Globus pallidus (tissue), 1 donor: ENCODE measurements at regions not wholly inside any gene's neighbourhood (a gene's known extent, or its start where the extent isn't known, plus 50 kb on each side); places are given as distances from the start of the nearest gene placed in this dataset.
"Not testable (repeated sequence)": the region's sequence is repeated elsewhere in the genome, so short reads cannot be mapped to it uniquely, and the experiment has no call there.

Source experiments
- DNase-seq: peaks from one replicate; pipeline ENCODE4 v3.0.0-alpha.2; 2015; ENCODE audit warnings: low spot score

DNA sequence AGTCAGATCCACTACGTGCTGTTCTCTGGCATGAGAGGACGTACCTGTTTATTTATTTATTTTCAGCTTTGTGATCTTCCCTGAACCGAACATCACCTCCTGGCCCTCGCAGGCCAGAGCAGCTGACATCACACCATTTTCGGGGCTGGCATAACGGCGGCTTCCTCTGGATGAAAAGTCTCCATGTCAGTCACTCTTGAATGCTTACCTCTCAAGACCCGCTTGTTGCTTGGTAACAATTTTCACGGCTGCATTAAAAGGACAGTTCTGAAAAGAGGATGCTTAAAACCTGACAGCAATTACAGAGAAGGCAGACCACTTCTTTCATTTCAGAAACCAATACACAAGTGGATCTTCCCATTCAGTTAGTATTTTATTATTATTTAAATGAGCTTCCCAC is 159.8 kb upstream of the CDH4 start:
- no peak for DNase-seq

DNA sequence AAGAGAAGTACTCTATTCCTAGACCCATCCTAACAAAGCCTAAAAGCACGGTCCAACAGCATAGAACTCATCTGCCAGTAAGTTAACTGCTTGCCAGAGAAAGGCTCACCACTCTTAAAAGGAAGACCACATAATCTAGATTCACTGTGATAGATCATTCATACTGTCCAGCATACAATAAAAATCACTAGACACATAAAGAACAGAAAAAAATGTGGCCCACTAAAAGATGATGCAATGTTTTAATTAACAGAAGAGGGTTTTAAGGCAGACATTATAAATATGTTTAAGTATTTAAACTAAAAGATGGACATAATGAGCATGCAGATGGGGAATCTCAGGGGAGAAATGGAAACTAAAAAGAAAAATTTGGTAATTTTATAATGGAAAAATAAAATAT is 157.5 kb upstream of the CDH4 start:
- no peak for DNase-seq

DNA sequence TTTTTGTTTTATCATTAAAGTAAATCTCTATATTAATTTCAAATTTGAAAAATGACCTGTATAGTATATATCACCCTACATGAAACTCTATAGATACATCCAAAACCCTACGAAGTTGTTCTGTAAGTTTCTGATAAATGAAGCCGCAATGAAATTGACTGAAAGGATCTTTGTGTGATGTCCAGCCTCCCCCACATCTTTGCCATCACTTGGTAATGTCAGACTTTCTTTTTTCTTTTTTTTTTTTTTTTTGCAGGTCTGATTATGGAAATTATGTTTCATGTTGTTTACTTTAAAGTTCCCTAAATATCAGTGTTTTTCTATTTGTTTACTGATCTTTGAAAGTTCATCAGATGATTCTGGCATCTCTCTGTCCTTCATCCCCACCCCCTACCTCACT is 155.6 kb upstream of the CDH4 start:
- no peak for DNase-seq

DNA sequence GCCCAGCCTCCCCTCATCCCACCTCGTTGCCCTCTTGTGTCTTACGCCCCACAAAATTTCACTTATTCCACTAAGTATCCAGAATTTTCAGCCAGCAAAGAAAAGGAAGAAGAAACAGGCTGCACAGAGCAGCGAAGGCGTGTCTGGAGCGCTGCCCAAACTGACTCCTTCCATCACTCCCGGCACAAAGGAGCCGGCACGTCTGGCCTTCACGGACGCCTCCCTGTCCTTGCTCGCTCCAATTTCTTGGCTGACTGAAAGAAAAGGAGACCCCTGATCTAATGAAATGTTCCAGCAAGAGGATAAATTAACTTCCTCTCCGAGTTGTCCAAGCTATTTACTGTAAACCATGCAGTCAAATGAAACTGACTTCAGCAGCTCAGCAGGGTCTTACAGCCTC is 152.3 kb upstream of the CDH4 start:
- no peak for DNase-seq

DNA sequence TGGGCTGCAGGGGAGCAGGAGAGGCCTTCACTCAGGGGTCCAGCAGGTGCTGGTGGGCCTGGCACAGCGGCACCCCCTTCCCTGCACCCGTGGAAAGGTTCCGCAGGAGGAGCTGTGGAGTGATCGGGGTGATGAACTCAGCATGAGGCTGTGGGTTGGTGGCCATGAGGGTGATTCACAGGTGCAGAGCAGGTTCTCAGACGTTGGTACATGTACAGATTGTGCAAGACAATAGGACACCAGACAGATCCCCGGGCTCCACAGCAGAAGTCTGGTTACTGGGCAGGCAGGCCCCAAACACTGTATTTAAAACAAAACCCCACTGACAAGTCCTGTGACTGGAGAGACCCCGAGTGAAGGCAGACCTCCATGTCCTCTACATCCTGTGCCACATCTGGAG is 151.6 kb upstream of the CDH4 start:
- no peak for DNase-seq

DNA sequence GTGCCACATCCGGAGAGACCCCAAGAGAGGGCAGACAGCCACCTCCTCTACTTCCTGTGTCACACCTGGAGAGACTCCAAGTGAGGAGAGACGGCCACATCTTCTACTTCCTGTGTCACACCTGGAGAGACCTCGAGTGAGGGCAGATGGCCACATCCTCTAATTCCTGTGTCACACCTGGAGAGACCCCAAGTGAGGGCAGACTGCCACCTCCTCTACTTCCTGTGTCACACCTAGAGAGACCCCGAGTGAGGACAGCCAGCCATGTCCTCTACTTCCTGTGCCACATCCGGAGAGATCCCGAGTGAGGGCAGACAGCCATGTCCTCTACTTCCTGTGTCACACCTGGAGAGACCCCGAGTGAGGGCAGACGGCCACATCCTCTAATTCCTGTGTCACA is 150.7 kb upstream of the CDH4 start:
- not testable (repeated sequence) for DNase-seq

DNA sequence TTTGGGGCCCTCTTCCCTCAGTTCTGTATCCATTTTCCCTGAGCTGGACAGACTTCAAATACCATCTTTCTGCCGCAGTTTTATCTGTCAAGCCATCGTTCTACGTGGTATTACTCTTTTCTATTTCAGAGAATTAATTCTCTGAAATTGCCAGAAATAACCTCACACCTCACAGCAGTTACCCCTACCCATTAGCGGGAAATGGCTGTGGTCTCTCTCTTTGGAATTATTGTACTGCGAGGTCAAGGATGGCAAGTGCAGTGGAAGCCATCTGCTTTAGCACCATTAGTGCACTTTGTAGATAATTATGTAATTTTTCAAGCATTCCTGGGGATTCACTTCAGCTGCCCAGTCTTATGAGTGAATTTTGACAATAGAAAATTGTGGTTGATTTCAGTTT is 147.8 kb upstream of the CDH4 start:
- DNase-seq, result no peak

DNA sequence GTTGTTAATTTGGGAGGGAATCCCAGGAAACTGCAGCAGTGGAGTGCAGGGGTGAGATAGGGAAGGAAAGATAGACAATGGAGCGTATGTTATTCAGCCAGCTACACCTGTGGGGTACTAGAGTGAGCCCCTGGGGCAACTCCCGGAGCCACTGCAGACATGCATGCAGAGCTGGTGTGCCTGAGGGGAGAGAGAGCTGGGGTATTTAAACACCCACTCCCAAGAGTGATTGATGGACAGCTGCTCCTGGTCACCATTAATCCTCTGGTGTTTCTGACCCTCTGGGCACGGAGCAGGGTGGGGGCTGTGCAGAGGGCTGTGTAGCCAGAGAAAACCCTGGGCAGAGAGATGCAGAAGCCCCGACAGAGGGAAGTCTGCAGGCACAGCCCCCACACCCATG is 146.7 kb upstream of the CDH4 start:
- no peak for DNase-seq

DNA sequence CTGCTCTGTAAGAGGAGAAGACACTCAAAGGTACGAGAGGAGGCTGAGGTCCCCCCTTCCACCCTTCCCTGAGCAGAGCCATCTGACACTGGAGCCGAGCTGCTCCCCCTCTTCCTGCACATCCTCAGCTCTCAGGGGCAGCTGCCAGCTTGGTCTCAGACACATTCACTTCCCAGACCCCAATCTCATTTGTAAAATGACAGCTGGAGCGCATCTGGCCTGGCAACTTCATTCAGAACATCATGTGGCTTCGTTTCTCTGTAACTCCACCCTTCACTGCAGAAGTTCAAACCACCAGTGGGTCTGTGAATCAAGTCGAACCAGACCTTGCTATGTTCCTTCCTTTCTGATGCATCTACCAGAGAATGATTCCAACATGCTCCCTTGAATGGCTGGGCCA is 145.6 kb upstream of the CDH4 start:
- no peak for DNase-seq

DNA sequence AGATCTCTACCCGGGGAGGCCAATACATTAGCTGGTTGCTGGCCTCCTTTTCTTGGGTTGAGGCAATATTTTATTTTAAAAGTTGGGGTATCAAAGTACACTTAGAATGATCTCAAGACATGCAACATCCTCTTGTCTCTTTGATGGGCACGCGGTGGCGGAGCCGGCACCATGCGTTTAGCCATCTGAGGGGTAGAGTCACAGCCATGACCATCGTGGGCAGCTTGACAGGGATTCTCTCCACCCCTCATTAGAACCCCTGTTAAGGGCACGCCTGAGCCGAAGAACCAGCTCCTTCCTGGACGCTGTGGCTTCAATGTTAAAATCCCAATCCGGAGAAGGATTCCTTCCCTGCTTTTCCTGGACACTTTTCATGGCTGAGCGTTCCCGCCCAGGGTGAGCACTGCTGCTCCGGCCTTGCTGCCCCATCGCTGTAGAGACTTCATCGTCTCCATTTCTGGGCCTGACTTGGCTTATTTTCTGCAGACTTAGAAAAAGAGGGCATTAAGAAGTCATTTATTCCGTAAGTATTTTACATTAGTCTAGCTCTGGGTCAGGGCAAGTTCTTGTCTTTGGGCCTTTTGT is 142.7 kb upstream of the CDH4 start:
- no peak for DNase-seq

DNA sequence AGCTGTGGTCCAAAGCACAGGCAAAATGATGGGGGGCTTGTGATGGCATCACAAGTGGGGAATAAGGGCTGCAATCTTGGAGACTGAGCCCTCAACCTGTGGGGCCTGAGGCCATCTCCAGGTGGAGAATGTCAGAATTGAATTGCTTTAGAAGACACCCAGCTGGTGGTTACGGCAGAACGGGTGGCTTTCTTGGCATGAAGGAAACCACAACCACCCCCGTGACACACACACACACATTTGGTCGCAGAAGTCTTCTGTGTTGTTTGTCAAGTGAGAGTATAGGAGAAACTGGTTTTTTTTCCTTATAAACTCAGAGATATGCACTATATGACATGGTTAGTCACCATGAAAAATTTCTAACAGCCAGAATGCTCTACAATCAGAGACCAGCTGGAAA is 139.5 kb upstream of the CDH4 start:
- no peak for DNase-seq

DNA sequence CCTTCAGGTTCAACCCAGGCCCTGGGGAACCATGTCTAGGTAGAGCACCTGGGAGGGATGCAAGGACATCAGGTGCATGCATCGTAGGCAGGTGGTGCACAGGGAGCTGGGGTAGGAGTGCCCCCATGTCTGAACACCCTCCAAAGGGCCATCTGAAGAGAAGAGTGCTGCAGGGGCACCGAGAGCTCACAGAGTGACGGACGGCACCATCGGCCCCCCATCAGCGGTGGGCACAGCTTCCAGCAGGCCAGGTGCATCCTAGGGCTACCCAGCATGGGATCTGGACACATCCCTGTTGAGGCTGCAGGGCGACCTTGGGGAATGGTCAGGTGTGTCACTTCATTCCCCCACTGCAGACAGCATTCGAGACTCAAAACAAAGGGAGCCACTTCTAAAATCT is 138.3 kb upstream of the CDH4 start:
- DNase-seq, result no peak

DNA sequence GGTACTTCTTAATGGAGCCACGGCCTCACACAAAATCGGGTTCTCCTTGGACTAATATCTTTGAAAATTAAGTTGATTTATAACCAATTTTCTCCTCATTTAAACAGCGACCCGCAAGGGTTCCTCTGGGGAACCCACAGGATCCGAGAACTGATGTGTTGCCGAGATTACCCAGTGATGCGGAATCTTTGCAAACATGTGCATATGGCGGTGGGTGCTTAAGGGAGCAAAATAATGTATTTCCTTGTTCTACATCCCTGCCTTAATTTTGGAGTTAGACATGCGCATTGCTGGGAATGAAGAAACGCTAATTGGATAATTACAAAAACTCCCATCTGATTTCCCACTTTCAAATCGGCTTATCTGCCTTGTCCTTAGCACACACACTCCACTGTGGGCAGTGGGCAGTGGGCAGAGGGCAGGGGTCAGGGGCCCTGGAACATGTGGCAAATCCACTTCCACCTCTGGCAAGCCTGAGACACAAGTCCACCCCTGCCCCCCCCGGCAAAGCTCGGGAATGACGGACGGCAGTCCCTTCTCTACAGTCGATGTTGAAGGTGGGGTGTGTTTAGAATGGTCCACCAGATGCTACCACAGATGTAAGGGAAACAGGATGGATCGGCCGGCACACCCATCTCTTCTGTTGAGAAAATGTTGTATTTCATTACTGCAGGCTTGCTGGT is 137.4 kb upstream of the CDH4 start:
- no peak for DNase-seq

DNA sequence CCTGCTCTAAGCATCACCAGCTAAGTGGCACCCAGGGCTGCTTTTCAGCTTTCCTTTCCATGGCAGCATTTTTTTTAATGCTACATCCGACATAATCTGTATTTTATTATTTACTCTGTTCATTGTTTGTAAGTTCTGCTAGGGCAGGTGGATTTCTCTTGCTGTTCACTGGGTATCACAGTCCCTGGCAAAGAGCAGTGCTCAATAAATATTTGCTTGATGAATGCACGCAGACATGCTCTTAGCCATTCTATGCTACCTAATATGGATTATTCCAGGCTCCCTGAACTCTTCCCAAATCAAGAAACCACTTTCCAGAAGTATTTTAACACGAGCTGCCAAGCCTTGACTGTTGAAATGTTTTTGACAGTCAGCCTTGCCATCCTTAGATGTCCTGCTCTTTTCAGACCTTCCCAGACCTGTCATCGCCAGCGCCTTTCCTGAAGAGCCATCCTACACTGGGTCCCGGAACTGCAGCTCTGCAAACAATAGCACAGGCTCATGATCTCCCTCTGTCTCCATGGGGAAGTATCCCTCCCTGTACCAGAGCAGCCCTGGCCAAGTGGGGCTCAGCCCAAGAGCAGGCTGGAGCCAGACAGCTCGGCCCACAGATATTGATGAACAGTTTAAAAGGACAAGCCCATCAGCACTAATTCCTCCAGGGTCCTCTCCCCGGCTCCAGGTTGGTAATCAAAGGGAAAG is 136.5 kb upstream of the CDH4 start:
- peak; percentile 7 for DNase-seq

DNA sequence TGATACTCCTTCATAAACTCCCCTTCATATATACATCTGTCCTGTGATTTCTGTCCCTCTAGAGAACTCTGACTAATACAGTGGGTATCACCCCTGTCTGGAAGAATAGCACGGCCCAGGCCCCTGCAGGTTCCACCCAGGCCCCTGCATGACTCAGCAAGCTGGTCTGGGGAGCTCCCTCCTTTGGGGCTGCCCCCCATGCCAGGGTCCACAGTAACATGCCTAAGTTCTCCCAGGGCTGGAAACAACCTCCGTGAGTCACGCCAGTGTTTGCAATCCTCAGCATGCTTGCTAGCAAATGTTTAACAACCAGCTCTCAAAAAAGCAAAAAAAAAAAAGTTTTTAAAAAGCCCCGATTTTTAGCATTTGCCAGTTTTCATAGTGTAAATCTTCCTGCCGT is 134.3 kb upstream of the CDH4 start:
- no peak for DNase-seq

DNA sequence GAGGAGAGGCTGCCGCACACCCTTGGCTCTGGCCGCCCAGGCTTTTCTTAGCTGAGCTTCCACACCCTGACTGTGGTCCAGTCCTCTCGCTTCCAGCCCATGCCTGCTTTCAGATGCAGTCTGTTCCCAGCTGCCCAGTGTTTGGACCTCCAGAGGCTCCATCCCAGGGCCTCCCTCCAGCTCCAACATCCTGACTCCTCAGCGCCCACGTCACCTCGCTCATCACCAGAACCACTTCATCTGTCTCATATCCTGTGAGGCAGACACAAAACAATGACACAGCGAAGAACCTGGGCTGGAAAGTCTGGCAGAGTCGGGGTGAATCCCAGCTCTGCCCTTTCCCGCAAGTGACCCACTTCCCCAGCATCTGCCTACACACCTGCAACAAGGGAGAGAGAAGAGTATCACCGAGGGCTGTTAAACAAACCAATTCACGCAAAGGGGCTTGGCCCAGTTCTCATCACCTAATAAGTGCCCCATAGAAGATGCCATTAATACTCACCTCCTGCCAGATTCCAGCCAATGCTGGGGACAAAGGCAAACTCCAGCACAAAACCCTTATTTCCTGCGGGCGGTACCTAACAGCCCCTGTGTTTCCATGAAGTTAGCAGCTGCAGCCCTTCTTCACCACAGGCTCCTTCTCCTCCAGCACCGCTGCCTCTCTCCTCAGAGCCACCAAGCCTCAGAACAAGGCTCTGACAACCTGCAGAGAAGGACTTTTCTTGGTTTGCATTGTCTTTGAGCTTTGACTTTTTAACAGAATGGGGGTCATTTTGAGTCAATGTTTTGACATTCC is 133.4 kb upstream of the CDH4 start:
- no peak for DNase-seq

DNA sequence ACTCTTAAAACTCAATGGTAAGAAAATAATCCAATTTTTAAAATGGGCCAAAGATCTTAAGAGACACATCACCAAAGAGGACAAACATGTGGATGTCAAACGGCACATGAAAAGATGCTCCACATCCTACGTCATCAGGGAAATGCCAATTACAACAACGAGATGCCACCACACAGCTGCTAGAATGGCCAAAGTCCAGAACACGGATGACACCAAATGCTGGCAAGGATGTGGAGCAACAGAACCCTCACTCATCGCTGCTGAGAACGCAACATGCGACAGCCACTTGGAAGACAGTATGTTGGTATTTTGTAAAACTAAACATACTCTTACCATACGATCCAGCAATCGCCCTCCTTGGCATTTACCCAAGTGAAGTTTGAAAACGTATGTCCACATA is 132.8 kb upstream of the CDH4 start:
- no peak for DNase-seq

DNA sequence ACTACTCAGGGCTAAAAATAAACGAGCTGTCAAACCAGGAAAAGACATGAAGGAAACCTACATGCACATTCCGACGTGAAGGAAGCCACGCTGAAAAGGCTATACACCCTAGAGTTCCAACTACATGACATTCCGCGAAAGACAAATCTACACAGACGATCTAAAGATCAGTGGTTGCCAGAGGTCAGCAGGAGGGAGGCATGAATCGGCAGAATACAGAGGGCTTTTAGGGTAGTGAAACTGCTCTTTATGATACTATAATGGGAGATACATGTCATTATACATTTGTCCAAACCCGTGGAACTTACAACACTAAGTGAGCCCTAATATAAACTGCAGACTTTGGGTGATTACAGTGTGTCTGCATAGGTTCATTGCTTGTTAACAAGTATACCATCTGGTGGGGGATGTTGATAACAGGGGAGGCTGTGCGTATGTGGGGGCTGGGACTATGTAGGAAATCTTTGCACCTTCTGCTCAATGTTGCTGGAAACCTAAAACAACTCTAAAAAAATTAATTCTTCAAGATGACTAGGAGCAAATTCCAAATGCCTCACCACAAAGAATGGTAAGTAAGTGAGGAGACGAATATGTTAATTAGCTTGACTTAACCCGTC is 132.2 kb upstream of the CDH4 start:
- no peak for DNase-seq

DNA sequence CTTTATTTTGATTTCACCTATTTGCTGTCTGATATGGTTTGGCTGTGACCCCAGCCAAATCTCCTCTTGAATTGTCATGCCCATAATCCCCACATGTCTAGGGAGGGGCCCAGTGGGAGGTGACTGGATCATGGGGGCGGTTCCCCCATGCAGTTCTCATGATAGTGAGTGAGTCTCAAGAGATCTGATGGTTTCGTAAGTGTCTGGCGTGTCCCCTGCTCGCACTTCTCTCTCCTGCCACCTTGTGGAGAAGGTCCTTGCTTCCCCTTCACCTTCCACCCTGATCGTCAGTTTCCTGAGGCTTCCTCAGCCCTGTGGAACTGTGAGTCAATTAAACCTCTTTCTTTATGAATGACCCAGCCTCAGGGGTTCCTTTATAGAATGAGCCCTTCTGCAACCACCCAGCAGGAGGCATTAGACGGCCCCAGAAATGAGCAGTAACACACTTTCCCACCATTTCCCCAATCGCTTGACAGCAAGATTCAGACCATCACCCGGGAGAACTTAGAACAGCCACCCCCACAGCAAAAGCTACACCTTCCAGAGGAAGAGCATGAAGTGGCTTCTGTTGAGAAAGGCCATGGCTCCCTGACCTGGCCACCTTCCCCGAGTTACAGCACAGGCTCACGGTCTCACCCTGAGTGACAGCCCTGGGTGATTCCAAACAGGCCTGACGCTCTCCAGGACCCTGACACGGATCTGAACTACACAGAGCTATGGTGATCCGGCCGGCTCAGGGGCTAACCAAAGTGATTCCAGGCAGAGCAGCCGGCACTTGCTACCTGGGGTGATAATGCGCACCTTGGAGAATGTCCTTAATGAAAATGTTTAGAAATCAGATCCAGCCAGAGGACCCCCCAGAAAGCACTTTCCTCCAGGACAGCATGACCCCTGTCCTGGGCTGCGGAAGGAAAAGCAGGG is 131.2 kb upstream of the CDH4 start:
- peak; percentile 18 for DNase-seq

DNA sequence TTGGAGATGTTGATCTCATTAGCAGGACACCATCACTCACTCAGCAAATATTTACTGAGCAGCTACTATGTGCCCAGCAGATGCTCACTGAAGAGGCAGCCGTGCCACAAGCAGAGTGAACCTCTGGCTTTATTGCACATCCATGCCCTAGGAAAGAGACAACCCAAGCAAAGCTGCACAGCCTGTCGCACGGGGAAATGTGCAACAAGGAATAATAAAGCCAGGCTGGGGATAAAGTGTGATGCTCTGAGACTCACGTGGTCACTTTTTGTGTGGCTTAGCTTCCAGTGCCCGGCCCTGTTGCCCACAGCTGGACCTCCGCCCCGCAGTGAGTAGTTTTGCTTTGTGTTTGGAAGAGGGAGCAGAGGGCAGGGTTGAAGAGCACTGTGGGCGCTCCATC is 130.4 kb upstream of the CDH4 start:
- DNase-seq, result no peak

DNA sequence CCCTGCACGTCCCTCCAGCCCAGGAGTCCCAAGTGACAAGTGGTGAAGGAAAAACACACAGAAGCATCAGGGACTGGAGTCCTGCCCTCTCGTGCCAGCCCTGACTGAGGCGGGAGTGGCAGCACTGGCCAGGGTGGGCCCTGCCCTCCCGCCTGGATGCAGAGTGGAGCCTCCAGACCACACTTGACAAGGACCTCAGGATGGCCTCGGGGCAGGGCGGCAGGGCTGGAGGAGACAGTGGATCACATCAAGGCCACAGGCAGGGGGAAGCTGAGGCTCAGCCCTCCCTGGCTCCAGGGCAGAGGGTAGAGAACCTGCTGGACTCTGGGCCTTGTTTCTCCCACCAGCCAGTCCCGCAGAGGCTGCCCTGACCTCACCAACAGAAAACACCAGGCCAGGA is 128.8 kb upstream of the CDH4 start:
- DNase-seq, result no peak
